Adrenal gland (tissue), 9 donors: ENCODE measurements at regions not wholly inside any gene's neighbourhood (a gene's known extent, or its start where the extent isn't known, plus 50 kb on each side); places are given as distances from the start of the nearest gene placed in this dataset.

Source experiments
- DNase-seq, 7 donors: peaks; one replicate each; pipeline ENCODE4 v3.0.0-alpha.2; 2019 to 2020
- H3K27ac ChIP-seq, 5 donors: fragments of 200-600 bp; sonication (generic) in 4 of 5; 1 replicate in 3 of 5; 2 replicates in 2 of 5; pipeline versions ENCODE4 v1.5.1 to v1.8.0; 2016 to 2020; ENCODE audit warnings: mild to moderate bottlenecking in 1 of 5
- H3K27me3 ChIP-seq: fragments of 200-600 bp; 2 replicates; pipeline ENCODE4 v1.8.0; 2021
- H3K36me3 ChIP-seq, 2 donors: fragments of 200-600 bp; replicated peaks in 1 of 2; 1 replicate in 1 of 2; 2 replicates in 1 of 2; pipeline versions ENCODE4 v1.5.1 to v1.8.0; 2018 to 2022
- H3K4me1 ChIP-seq, 2 donors: fragments of 200-600 bp; replicated peaks in 1 of 2; 1 replicate in 1 of 2; 2 replicates in 1 of 2; pipeline versions ENCODE4 v1.5.1 to v1.8.0; 2018 to 2021
- H3K4me3 ChIP-seq, 4 donors: fragments of 200-600 bp; sonication (generic) in 3 of 4; one replicate each; pipeline ENCODE4 v1.5.1; 2016 to 2018
- H3K9me3 ChIP-seq, 3 donors: fragments of 200-600 bp; sonication (generic) in 1 of 3; replicated peaks in 1 of 3; 1 replicate in 2 of 3; 2 replicates in 1 of 3; pipeline versions ENCODE4 v1.5.1 to v1.8.0; 2016 to 2021
- POLR2A ChIP-seq, 2 donors: fragments of 450-650 bp; IDR thresholded peaks; one replicate each; pipeline ENCODE4 v1.6.1; 2017; ENCODE audit warnings: antibody characterized with exemption in 2 of 2, mild to moderate bottlenecking in 2 of 2, moderate library complexity in 1 of 2
- WGBS, 4 donors: extraction: QIAGEN DNeasy Blood & Tissue Kit in 2 of 4; methylation state at CpG; one replicate each; pipeline versions ENCODE4 v1.1.5 to v1.1.7; 2013 to 2017; 5-methylcytosine and 5-hydroxymethylcytosine counted together
- intact Hi-C, 2 donors: fragments of 100-400 bp; cut with DNase I; formaldehyde crosslinking; loops; one replicate each; pipeline versions ENCODE4 v1.14.1 to v1.15.0; 2022 to 2023
- TF ChIP-seq, protein P1 (sequence below), 6 experiments: fragments of 450-650 bp in 4 of 6; fragments of 200-600 bp in 2 of 6; sonication (generic) in 1 of 6; IDR thresholded peaks; 1 replicate in 5 of 6; 2 replicates in 1 of 6; pipeline versions ENCODE4 v1.5.1 to v1.8.0; 2016 to 2021; ENCODE audit warnings: antibody characterized with exemption in 6 of 6, mild to moderate bottlenecking in 2 of 6, moderate library complexity in 1 of 6
- donor health status: healthy with polysubstance abuse.
- donor health status: Bipolar disorder and iron deficiency.
- donor health status: DM: yes; HTN: yes; CAD: no.
- donor health status: DM: no; HTN: no; CAD: no.
- donor health status: DM: no; HTN: no; CAD: no.

DNA sequence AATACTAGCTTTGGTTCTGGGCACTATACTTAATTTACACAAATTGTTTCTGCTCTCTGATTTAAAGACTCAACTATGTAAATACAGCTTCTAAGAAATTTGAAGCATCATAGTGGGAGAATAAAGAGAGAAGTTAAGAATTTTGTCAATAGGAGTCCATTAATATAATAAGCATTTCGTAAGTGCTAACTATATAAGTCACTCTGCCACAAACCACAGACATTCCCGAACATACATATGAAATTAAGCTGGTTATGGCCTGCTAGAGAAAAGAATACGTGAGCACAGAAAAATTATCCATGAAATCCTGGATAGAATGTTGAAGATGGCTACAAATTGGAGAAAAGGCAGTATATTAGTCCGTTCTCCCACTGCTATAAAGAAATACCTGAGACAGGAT lies 526.2 kb downstream of the MRPL39 start:
- intact Hi-C loops: no loop called here
- 81 to 94% (median 86%) methylated on average over 4 of the region's 4 CpGs for WGBS, 4 donors
- no peaks in the 10 kb centered on the region for H3K36me3 ChIP-seq
- no peak overlapping the region for H3K27ac ChIP-seq
- no peaks in the 10 kb centered on the region for H3K27me3 ChIP-seq
- H3K9me3 ChIP-seq: no peaks in the 10 kb centered on the region
- H3K4me3 ChIP-seq: no peak overlapping the region
- no peaks in the 10 kb centered on the region for H3K4me1 ChIP-seq
- TF ChIP-seq POLR2A (IDR thresholded peaks at IDR 0.05): no peak
- TF ChIP-seq, protein P1, sequence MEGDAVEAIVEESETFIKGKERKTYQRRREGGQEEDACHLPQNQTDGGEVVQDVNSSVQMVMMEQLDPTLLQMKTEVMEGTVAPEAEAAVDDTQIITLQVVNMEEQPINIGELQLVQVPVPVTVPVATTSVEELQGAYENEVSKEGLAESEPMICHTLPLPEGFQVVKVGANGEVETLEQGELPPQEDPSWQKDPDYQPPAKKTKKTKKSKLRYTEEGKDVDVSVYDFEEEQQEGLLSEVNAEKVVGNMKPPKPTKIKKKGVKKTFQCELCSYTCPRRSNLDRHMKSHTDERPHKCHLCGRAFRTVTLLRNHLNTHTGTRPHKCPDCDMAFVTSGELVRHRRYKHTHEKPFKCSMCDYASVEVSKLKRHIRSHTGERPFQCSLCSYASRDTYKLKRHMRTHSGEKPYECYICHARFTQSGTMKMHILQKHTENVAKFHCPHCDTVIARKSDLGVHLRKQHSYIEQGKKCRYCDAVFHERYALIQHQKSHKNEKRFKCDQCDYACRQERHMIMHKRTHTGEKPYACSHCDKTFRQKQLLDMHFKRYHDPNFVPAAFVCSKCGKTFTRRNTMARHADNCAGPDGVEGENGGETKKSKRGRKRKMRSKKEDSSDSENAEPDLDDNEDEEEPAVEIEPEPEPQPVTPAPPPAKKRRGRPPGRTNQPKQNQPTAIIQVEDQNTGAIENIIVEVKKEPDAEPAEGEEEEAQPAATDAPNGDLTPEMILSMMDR (IDR thresholded peaks at IDR 0.05): no peak
- no peak for DNase-seq

DNA sequence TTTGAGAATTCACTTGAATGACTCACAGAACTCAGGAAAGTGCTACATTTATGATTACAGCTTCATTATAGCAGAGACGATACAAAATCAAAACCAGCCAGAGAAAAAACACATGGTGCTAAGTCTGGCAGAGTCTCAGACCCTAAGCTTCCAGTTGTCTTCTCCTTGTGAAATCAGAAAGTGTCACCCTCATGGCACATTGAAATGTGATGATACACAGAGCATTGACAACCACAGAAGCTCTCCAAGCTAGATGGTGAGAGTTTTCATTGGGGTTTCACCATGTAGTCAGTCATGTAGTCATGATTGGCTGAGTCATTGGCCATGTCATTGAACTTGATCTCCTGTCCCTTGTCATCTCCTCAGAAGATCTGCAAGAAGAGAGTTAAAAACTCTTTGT lies 526.6 kb downstream of the MRPL39 start:
- DNase-seq: no peak
- Histone ChIP-seq H3K27me3 (no peaks in the 10 kb centered on the region), H3K4me3 (no peak overlapping the region), H3K36me3 (no peaks in the 10 kb centered on the region), H3K4me1 (no peaks in the 10 kb centered on the region), H3K27ac (no peak overlapping the region), H3K9me3 (no peaks in the 10 kb centered on the region)
- intact Hi-C loops: no loop called here
- TF ChIP-seq POLR2A (IDR thresholded peaks at IDR 0.05): no peak
- TF ChIP-seq, protein P1 (IDR thresholded peaks at IDR 0.05): no peak
- 82 to 100% (median 87%) methylated on average over 1 of the region's 1 CpG for WGBS, 4 donors

DNA sequence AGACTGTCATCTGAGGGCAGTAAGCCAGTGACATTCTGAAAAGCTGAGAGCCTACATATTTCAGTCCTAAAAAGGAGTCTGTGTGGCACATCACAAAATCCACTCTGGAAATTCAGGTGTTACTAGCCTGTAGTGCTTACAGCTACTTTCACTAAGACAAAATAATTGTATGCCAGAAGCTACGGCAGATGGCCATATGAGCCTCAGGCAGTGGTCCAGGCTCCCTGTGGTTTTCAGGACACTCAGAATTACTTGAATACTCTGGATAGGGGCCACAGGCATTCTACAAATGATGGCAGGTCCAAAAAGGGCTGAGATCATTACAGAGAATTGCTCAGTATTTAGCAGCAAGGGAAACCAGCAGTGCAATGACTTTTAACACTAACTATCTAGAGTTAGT lies 527.1 kb downstream of the MRPL39 start:
- Histone ChIP-seq H3K4me1 (no peaks in the 10 kb centered on the region), H3K27me3 (no peaks in the 10 kb centered on the region), H3K9me3 (no peaks in the 10 kb centered on the region), H3K27ac (no peak overlapping the region), H3K36me3 (no peaks in the 10 kb centered on the region), H3K4me3 (no peak overlapping the region)
- no peak for DNase-seq
- no peak for TF ChIP-seq POLR2A (IDR thresholded peaks at IDR 0.05)
- WGBS, 4 donors: 80 to 93% (median 90%) methylated on average over 1 of the region's 1 CpG
- intact Hi-C loops: no loop called here

DNA sequence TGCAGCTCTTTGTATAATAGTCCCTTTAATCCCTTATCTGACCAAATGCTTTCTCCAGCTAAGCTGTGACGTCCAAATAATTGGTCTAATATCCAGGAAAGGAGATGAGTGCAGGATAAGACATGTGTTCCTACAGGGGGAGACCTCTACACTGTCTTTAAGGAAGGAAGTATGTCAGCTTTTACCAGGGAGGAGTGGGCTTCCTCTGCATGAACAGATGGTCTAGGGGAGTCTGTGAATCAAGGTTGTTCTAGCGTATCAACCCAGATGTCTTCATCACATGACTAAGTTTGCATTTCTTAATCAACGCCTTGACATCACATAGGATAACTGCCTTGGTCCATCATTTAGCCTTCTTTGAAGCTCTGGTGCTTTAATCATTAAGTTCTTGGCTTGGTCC lies 528.2 kb downstream of the MRPL39 start:
- no peaks in the 10 kb centered on the region for H3K36me3 ChIP-seq
- no peaks in the 10 kb centered on the region for H3K4me1 ChIP-seq
- intact Hi-C loops: no loop called here
- no peaks in the 10 kb centered on the region for H3K27me3 ChIP-seq
- H3K9me3 ChIP-seq: no peaks in the 10 kb centered on the region
- DNase-seq: no peak
- TF ChIP-seq, protein P1 (IDR thresholded peaks at IDR 0.05): no peak
- no peak for TF ChIP-seq POLR2A (IDR thresholded peaks at IDR 0.05)
- H3K4me3 ChIP-seq: no peak overlapping the region
- no peak overlapping the region for H3K27ac ChIP-seq
- 65 to 72% (median 70%) methylated on average over 3 of the region's 3 CpGs for WGBS, 4 donors

DNA sequence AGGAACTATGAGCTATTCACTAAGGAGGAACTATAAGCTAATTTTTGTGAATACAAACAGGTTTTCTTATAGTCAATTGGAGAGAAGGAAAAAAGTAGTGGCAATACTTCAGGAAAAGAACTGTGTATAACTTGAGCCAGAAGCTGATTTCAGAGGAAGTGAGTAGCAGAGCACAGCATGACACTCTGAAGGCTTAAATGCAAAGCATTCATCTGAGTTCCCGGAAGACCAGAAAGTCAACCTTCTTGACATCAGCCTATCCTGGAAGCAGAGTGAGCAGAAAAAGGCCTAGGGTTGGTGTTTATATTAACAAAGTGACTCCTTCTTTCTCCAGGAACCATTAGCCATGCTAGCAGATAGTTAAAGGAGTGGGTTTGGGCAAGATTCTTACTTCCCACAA lies 545.2 kb downstream of the MRPL39 start:
- Histone ChIP-seq H3K27ac (no peak overlapping the region), H3K4me3 (no peak overlapping the region), H3K27me3 (no peaks in the 10 kb centered on the region), H3K36me3 (no peaks in the 10 kb centered on the region), H3K4me1 (no peaks in the 10 kb centered on the region), H3K9me3 (no peaks in the 10 kb centered on the region)
- no peak for DNase-seq
- TF ChIP-seq POLR2A (IDR thresholded peaks at IDR 0.05): no peak
- TF ChIP-seq, protein P1 (IDR thresholded peaks at IDR 0.05): no peak
- 42 to 77% (median 68%) methylated on average over 1 of the region's 1 CpG for WGBS, 4 donors
- intact Hi-C loops: no loop called here
